Stimulated activated CD8-positive, alpha-beta memory T cell treated with anti-CD3 and anti-CD28 coated beads, Interleukin-7, amount 100 ng/mL, for 48 hours (primary cell): ENCODE measurements at regions not wholly inside any gene's neighbourhood (a gene's known extent, or its start where the extent isn't known, plus 50 kb on each side); places are given as distances from the start of the nearest gene placed in this dataset.

Experiments used
- DNase-seq, 2 donors: peaks; one replicate each; pipeline ENCODE4 v3.0.0-alpha.2; 2020; ENCODE audit warnings: low read depth in 1 of 2; ENCODE audit errors: extremely low read depth in 1 of 2

DNA sequence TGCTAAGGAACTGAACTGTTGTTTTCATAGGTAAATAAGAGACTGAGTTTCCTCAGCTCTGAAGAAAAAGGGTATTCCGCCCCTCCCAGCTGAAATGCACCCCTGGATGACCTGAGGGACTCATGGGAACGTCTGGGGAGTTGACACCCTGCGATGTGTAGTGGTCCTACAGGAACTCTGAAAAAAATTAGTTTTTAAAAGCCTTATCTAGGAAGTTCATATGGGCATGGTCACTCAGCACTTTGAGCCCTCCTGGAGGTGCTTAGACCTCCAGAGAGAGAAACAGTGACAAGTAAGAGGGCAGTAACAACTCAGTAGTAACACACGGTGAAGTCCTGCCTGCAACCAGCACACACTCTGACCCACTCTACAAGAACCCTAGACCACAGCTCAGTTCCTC lies 91.2 kb upstream of the CNOT2 start:
- no peak for DNase-seq

DNA sequence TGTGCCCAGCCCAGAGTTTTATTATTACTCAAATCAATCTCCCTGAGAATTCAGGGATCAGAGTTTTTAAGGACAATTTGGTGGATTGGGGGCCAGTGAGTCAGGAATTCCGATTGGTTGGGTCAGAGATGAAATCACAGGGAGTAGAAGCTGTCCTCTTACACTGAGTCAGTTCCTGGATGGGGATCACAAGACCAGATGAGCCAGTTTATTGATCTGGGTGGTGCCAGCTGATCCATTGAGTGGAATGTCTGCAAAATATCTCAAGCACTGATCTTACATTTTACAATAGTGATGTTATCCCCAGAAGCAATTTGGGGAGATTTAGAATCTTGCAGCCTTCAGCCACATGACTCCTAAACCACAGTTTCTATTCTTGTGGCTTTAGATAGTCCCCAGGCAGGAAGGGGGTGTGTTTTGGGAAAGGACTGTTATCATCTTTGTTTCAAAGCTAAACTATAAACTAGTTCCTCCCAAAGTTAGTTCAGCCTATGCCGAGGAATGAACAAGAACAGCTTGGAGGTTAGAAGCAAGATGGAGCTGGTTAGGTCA lies 89.1 kb upstream of the CNOT2 start:
- DNase-seq = no peak

DNA sequence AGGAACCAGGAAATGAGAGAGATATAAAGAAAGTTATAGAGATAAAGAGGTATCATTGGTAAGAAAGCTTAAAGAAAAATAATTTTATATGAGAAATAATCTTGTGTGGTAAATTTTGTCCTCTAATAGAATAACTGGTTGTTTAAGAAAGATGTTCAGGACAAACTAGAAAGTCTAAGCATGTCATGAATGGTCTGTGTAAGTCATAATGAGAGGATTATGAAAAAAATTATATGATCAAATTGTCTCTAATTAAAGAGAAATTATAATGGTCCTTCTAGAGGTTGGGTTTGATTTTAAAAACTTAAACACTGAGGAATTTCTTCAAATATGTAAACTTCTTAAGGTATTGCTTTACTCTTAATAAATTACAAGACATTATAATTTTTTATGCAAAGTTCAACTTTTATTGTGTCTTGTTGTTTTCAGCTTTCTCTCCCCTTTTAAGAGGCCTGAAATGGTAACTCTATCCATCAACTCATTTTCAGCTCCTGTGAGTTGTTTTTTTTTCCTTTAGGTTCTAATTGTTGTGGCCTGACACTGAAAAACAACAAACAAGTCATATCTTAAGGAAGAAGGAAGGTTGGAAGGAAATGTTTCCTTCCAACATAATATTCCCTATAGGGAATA lies 88.2 kb upstream of the CNOT2 start:
- DNase-seq = no peak

DNA sequence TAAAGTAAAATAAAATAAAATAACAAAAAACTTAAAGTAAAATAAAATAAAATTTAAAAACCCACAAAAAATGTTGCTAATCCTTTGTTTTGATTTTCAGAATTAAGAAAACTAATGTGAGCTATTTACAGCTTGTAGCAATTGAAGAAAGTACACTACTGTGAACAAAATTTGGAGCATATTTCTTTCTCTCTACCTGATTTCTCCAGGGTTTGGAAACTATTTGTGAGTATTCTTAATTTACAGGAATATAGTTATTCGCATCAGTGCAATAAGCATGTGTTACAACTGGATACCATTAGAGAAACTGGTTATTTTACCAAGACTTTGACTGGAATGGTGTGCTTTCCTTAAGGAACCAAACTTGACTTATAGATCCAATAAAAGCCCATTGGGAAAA lies 86.1 kb upstream of the CNOT2 start:
- no peak for DNase-seq

DNA sequence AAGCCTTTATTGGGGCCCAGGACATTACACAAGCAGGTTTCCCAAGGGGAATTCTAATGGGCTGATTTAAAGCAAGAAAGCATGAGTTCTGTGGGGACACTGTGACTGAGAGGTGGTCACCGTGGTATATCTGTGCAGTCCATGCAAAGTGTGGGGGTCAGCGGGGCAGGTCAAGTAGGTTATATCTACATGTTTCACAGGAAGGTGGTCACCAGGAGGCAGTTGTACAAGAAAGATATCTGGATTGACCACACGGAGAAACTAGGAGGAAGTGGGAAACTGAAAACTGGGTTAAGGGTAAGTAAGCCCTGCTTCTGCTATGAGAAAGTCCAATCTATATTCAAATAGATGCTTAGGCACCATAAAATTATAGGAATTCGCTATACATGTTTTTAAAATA lies 77.8 kb upstream of the CNOT2 start:
- no peak for DNase-seq

DNA sequence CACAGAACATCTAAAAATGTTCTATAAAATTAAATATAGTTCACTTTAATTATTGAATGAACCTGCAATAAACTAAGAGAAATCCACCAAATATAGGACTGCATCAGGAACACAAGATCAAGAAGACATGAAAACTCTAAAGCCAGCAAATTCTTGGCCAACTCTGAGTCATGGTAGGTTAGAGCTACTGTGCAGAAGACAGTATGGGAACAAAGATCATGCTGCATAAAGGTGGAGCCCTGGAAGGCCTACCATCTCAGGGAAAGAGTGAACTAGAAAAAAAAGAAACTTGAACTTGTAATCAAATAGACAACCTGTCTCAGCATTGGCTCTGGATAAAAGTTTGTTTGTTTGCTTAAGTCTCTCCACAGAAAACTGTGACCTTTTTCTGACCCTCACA lies 66.9 kb upstream of the CNOT2 start:
- no peak for DNase-seq

DNA sequence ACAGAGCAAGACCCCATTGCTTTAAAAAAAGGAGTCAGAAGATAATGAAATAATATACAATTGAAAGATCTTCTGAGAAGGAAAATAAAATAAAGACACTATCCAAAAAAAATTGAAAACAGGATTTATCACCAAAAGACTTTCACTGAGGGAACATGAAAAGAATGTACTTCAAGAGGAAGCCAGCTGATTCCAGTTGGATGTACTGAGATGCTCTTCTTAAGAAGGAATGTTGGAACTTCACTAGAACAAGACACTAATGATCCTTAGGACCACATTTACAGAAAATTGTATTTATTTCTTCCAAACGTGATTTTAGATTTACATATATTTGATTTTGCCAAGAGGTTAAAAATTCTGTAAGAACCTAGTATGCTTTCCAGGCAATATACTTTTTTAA lies 65.6 kb upstream of the CNOT2 start:
- DNase-seq = no peak

DNA sequence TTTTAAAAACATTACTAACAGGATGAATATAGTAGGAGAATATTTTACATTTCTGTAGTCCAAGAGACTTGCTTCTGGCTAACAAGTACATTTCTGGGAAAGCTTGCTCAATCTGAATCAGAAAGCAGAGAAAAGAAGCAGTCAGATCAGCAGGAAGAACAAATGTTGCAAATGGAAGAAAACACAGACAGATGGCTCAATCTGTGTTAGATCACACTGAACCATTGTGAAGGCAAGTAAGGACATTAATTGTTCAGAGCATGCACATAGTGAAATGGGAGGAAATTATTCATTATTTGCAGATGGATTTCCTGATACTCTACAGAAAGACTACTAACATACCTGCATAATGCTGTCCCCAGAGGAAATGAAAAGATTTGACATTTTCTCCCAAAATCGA lies 65.2 kb upstream of the CNOT2 start:
- DNase-seq = no peak

DNA sequence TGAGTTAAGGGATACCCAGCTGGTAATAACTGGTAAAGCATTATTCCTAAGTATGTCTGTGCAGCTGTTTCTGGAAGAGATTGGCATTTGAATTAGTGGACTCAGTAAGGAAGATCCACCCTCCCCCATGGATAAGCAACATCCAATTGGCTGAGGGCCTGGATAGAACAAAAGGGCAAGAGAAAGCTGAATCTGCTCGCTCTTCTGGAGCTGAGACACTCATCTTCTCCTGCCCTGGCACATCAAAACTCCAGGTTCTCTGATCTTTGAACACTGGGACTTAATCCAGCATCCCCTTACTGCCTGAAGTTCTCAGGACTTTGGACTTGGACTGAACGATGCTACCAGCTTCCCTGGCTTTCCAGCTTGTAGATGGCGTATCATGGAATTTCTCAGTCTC lies 63.1 kb upstream of the CNOT2 start:
- DNase-seq = no peak

DNA sequence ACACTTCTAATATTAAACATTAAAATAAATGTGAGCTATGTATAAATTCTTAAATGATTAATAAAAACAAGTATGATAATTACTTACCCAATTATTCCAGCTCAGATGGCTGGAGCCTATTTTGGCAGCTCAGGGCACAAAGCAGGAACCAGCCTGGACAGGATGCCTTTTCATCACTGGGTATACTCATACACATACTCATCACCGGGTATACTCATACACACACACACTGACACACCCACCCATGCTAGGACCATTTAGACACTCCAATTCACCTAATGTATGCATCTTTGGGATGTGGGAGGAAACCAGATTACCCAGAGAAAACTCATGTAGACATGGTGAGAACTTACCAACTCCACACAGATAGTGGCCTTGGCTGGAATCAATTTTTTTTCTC lies 57.9 kb upstream of the CNOT2 start:
- no peak for DNase-seq

DNA sequence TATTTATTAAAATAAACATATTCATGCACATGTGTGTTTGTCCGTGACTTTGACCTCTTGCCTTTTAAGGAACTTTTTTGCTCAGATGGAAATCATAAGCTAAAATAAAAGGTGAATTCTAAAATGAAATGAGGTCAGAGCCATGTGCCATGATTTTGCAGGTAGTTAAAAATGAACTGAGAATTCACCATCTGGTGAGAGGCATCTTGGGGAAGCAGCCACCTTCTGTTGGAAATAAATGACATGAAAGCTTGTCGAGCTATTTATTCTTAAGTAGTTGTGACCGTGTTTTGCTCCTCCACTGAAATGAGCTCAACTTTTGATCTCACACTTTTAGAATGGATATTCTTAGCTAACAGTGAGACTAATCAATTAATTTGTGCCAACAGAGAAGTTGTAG lies 56.8 kb upstream of the CNOT2 start:
- DNase-seq = no peak

DNA sequence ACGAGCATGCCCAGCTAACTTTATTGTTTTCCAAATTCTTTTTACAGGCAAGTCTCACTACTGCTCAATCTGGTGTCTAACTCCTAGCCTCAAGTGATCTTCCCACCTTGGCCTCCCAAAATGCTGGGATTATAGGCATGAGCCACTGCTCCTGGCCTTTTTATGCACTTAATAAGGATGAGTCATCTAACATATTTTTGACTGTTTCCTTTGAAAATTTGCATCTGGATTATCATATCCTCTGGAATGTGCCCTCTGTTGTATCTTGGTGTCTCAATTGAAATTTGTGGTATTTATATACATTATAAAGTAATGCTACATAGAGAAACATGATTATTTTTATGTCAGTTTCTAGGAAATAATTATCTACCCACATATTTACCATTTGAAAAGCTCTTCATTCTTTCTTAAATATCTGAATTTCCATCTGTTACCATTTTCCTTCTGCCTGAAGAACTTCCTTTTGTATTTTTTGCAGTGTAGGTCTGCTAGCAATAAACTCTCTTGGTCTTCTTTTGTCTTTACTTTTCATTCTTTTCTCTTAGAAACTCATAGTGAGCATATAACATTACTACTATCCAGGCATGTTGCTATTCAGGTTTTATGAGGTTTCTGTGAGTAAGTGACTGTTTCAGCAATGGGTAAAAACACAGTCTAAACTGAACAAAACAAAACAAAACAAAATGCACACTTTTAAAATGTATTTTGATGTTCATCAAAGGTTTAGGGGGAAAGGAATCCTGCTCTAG lies 52.8 kb upstream of the CNOT2 start:
- no peak for DNase-seq
